ENCODE measurements at regions not wholly inside any gene's neighbourhood (a gene's known extent, or its start where the extent isn't known, plus 50 kb on each side); places are given as distances from the start of the nearest gene placed in this dataset.
A peak's percentile ranks its signal among the peaks of the same experiment; 100 is the strongest.

- H3K27ac ChIP-seq: no peak overlapping the region
- no peak for TF ChIP-seq ZFX (IDR thresholded peaks at IDR 0.05; ENCODE audit: borderline replicate concordance)
- TF ChIP-seq CTCF (IDR thresholded peaks at IDR 0.05): no peak
Observed at GRCh38 chr2:78644854-78645253, 380.6 kb upstream of the REG3G start.

GRCh38 chr2:78646533-78647364 is 378.8 kb upstream of the REG3G start:
- no peak overlapping the region for H3K27ac ChIP-seq
- no peak for TF ChIP-seq CTCF (IDR thresholded peaks at IDR 0.05)

- TF ChIP-seq CTCF (IDR thresholded peaks at IDR 0.05): no peak
- no peak for TF ChIP-seq ZFX (IDR thresholded peaks at IDR 0.05; ENCODE audit: borderline replicate concordance)
Observed at GRCh38 chr2:78648558-78648957, 376.9 kb upstream of the REG3G start.

GRCh38 chr2:78654941-78655340 is 370.6 kb upstream of the REG3G start:
- TF ChIP-seq ZFX (IDR thresholded peaks at IDR 0.05; ENCODE audit: borderline replicate concordance) (no peak), CTCF (IDR thresholded peaks at IDR 0.05) (no peak)
- H3K27ac ChIP-seq: no peak overlapping the region

More at GRCh38 chr2:78648558-78648957, 376.9 kb upstream of the REG3G start:
- no peak overlapping the region for H3K27ac ChIP-seq

- H3K27ac ChIP-seq: no peak overlapping the region
- TF ChIP-seq CTCF (IDR thresholded peaks at IDR 0.05) (0 out of 2 replicates have a peak, but pooled peaks have one; percentile 7), ZFX (IDR thresholded peaks at IDR 0.05; ENCODE audit: borderline replicate concordance) (no peak)
Observed at GRCh38 chr2:78676921-78677696, 348.4 kb upstream of the REG3G start.

- H3K27ac ChIP-seq: no peak overlapping the region
- TF ChIP-seq CTCF (IDR thresholded peaks at IDR 0.05) (no peak), ZFX (IDR thresholded peaks at IDR 0.05; ENCODE audit: borderline replicate concordance) (no peak)
Observed at GRCh38 chr2:78677774-78678173, 347.7 kb upstream of the REG3G start.

- TF ChIP-seq ZFX (IDR thresholded peaks at IDR 0.05; ENCODE audit: borderline replicate concordance): no peak
- TF ChIP-seq CTCF (IDR thresholded peaks at IDR 0.05): no peak
Observed at GRCh38 chr2:78681386-78681785, 344.1 kb upstream of the REG3G start.

More at GRCh38 chr2:78681386-78681785, 344.1 kb upstream of the REG3G start:
- no peak overlapping the region for H3K27ac ChIP-seq
